GM12873 (cell line): ENCODE measurements at regions not wholly inside any gene's neighbourhood (a gene's known extent, or its start where the extent isn't known, plus 50 kb on each side); places are given as distances from the start of the nearest gene placed in this dataset.

Experiments
- TF ChIP-seq, protein P1 (sequence below): IDR thresholded peaks from 2 replicates; pipeline ENCODE4 v1.5.1; 2012; ENCODE audit warnings: low read depth, mild to moderate bottlenecking, moderate library complexity, low read length, control low read depth; ENCODE audit not compliant: insufficient read depth; ENCODE audit errors: missing control alignments

DNA sequence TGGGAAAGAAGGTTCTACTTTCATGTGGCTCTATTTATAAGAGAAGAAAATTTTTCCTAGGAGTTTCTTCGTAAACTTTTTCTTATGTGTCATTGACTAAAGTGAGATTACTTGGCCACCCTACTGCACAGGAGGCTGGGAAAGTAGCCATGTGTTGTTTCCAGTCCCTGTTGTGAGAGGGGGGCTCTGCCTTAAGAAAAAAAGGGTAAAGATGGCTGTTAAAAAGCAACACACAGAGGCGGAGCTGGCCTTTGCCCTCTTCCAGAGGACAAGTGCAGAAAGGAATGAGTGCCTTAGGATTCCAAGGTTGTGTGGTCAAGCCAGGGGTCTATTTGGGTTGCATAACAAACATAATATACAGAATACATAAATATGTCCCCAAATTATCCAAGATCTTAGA is 230.0 kb upstream of the CXCR4 start:
- TF ChIP-seq, protein P1, sequence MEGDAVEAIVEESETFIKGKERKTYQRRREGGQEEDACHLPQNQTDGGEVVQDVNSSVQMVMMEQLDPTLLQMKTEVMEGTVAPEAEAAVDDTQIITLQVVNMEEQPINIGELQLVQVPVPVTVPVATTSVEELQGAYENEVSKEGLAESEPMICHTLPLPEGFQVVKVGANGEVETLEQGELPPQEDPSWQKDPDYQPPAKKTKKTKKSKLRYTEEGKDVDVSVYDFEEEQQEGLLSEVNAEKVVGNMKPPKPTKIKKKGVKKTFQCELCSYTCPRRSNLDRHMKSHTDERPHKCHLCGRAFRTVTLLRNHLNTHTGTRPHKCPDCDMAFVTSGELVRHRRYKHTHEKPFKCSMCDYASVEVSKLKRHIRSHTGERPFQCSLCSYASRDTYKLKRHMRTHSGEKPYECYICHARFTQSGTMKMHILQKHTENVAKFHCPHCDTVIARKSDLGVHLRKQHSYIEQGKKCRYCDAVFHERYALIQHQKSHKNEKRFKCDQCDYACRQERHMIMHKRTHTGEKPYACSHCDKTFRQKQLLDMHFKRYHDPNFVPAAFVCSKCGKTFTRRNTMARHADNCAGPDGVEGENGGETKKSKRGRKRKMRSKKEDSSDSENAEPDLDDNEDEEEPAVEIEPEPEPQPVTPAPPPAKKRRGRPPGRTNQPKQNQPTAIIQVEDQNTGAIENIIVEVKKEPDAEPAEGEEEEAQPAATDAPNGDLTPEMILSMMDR = no peak

- TF ChIP-seq, protein P1 = no peak
Observed at GRCh38 chr2:136344339-136344738, 226.4 kb upstream of the CXCR4 start.

DNA sequence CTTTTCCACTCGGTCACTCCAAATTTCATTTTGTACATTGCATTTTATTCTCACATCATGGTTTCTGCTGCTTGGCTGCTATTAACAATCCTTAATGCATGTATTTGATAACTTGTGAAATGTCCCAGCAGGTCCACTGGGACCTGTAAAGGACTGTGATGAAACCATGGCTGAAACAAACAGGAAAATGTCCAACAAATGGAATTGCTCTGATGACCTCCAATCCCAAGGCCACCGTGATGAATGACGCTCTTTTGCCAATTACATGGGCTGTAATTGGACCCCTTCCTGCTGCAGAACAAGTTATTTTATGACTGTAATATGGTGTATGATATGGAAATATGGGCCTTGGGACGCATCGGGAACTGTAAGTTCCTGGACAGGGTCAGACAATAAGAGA is 224.2 kb upstream of the CXCR4 start:
- TF ChIP-seq, protein P1 = no peak

DNA sequence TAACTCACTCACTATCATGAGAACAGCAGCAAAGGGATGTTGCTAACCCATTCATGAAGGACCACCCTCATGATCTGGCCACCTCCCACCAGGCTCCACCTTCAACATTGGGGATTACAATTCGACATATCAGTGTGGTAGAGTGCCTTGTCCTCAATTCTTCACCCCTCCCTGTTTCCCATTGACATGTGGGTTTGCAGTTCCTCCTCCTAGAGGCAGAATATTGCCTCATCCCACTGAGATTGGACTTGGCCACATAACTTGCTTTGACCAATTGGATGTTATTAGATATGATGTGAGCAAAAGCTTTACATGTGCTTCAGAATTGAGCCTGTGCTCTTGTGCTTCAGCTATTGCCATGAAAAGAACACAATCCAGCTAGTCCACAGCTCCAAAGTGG is 217.0 kb upstream of the CXCR4 start:
- TF ChIP-seq, protein P1 = no peak

DNA sequence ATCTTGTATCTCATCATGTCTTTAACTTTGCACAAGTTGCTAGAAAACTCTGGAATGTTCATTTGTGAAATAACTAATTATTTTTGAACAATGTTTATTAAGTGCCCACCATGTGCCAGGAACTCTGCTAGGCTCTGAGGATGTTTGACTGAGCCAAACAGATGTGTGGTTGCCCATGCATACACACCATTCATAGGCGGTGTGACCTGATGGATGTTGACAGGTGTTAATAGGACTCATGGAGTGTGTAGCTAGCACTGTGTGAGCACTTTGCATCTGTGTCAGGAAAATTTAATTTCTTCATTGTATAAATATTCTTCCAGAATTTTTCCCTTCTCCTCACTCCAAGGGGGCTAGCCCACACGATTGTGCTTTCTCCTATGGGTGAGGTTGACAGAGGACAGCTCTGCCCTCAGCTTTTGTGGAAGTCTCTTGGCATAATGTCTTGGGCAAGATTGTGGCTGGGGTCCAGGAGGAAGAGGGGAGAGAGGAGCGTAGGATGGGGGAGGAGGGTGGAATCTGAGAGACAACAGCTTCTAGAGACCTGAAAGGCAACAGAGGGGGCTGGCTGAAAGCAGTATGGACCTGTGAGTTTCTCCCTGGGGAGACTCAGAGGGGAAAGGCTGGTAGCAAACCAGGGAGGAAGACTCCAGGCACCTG is 214.6 kb upstream of the CXCR4 start:
- TF ChIP-seq, protein P1 = no peak

- TF ChIP-seq, protein P1 = no peak
Observed at GRCh38 chr2:136331226-136331625, 213.3 kb upstream of the CXCR4 start.

DNA sequence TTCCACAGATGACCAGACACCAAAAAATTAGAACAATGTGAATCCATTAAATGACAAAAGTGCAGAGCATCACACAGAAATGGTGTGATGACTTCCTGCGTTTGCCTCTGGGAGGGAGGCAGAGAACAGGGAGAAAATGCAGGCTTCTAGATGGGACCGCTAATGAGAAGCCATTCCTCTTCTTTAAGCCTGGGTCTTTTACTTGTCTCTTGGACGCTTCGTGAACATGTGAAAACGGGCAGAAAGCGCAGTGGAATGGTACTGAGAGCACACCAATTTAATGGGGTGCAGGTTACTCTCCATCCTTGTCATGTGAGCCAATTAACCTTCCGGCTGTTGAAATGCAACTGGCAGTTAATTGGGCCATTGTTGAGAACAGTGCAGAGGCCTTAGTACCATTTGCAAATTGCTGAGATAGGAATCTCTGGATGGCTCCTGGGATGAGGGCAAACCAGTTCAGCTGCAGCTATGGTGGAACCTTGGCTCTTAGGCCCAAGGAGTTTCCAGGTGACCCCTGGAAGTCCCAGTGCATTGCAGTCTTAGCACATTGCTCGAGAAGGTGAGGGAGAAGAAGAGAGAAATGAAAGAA is 210.4 kb upstream of the CXCR4 start:
- TF ChIP-seq, protein P1 = no peak
